ENCODE measurements at regions not wholly inside any gene's neighbourhood (a gene's known extent, or its start where the extent isn't known, plus 50 kb on each side); places are given as distances from the start of the nearest gene placed in this dataset.
"Not testable (repeated sequence)": the region's sequence is repeated elsewhere in the genome, so short reads cannot be mapped to it uniquely, and the experiment has no call there.

- DNase-seq (no peak), ATAC-seq (no peak)
- Mint-ChIP-seq H3K4me3 (no peak overlapping the region), H3K36me3 (ENCODE audit: low read depth) (no peaks in the 10 kb centered on the region), H3K27ac (no peak overlapping the region), H3K27me3 (ENCODE audit: low read depth) (peaks cover 2% of the 10 kb centered on the region), H3K9me3 (ENCODE audit: insufficient read depth) (no peaks in the 10 kb centered on the region), H3K4me1 (ENCODE audit: low read depth) (no peaks in the 10 kb centered on the region)
- ChIA-PET CTCF (no interaction called here), POLR2A (no interaction called here)
Measured at GRCh38 chr1:178645808-178646200, 79.2 kb upstream of the RALGPS2 start.

- no peak for ATAC-seq
- no peak overlapping the region for H3K4me3 Mint-ChIP-seq
- H3K27me3 Mint-ChIP-seq (ENCODE audit: low read depth): peaks cover 2% of the 10 kb centered on the region
- no peaks in the 10 kb centered on the region for H3K4me1 Mint-ChIP-seq (ENCODE audit: low read depth)
- no peaks in the 10 kb centered on the region for H3K36me3 Mint-ChIP-seq (ENCODE audit: low read depth)
- POLR2A ChIA-PET: no interaction called here
- CTCF ChIA-PET: no interaction called here
- no peaks in the 10 kb centered on the region for H3K9me3 Mint-ChIP-seq (ENCODE audit: insufficient read depth)
- DNase-seq: no peak
- no peak overlapping the region for H3K27ac Mint-ChIP-seq
Measured at GRCh38 chr1:178646821-178647220, 78.2 kb upstream of the RALGPS2 start.

GRCh38 chr1:178648151-178648550, 76.9 kb upstream of the RALGPS2 start:
- Mint-ChIP-seq H3K4me3 (no peak overlapping the region), H3K9me3 (ENCODE audit: insufficient read depth) (no peaks in the 10 kb centered on the region), H3K4me1 (ENCODE audit: low read depth) (no peaks in the 10 kb centered on the region), H3K27ac (no peak overlapping the region), H3K36me3 (ENCODE audit: low read depth) (no peaks in the 10 kb centered on the region), H3K27me3 (ENCODE audit: low read depth) (peaks cover 2% of the 10 kb centered on the region)
- ATAC-seq (no peak), DNase-seq (no peak)
- ChIA-PET POLR2A (no interaction called here), CTCF (no interaction called here)

GRCh38 chr1:178649582-178650350, 75.3 kb upstream of the RALGPS2 start:
- POLR2A ChIA-PET: no interaction called here
- no peak for DNase-seq
- H3K4me3 Mint-ChIP-seq: no peak overlapping the region
- H3K27me3 Mint-ChIP-seq (ENCODE audit: low read depth): peaks cover 2% of the 10 kb centered on the region
- H3K4me1 Mint-ChIP-seq (ENCODE audit: low read depth): no peaks in the 10 kb centered on the region
- H3K9me3 Mint-ChIP-seq (ENCODE audit: insufficient read depth): no peaks in the 10 kb centered on the region
- H3K36me3 Mint-ChIP-seq (ENCODE audit: low read depth): no peaks in the 10 kb centered on the region
- CTCF ChIA-PET: no interaction called here
- ATAC-seq: no peak
- H3K27ac Mint-ChIP-seq: no peak overlapping the region

- no peaks in the 10 kb centered on the region for H3K9me3 Mint-ChIP-seq (ENCODE audit: insufficient read depth)
- no peak overlapping the region for H3K27ac Mint-ChIP-seq
- POLR2A ChIA-PET: no interaction called here
- no peak for DNase-seq
- no peaks in the 10 kb centered on the region for H3K36me3 Mint-ChIP-seq (ENCODE audit: low read depth)
- ATAC-seq: no peak
- no peaks in the 10 kb centered on the region for H3K4me1 Mint-ChIP-seq (ENCODE audit: low read depth)
- no peak overlapping the region for H3K4me3 Mint-ChIP-seq
- CTCF ChIA-PET: no interaction called here
- H3K27me3 Mint-ChIP-seq (ENCODE audit: low read depth): peaks cover 5% of the 10 kb centered on the region
Measured at GRCh38 chr1:178650934-178651511, 74.0 kb upstream of the RALGPS2 start.

GRCh38 chr1:178651742-178652141, 73.3 kb upstream of the RALGPS2 start:
- peaks cover 5% of the 10 kb centered on the region for H3K27me3 Mint-ChIP-seq (ENCODE audit: low read depth)
- H3K9me3 Mint-ChIP-seq (ENCODE audit: insufficient read depth): no peaks in the 10 kb centered on the region
- no peaks in the 10 kb centered on the region for H3K36me3 Mint-ChIP-seq (ENCODE audit: low read depth)
- ATAC-seq: no peak
- CTCF ChIA-PET: no interaction called here
- DNase-seq: no peak
- H3K4me1 Mint-ChIP-seq (ENCODE audit: low read depth): no peaks in the 10 kb centered on the region
- no peak overlapping the region for H3K4me3 Mint-ChIP-seq
- POLR2A ChIA-PET: no interaction called here
- H3K27ac Mint-ChIP-seq: no peak overlapping the region

GRCh38 chr1:178652506-178653490, 72.2 kb upstream of the RALGPS2 start:
- CTCF ChIA-PET: no interaction called here
- H3K27ac Mint-ChIP-seq: no peak overlapping the region
- no peaks in the 10 kb centered on the region for H3K4me1 Mint-ChIP-seq (ENCODE audit: low read depth)
- no peaks in the 10 kb centered on the region for H3K9me3 Mint-ChIP-seq (ENCODE audit: insufficient read depth)
- H3K36me3 Mint-ChIP-seq (ENCODE audit: low read depth): no peaks in the 10 kb centered on the region
- no peak for DNase-seq
- peaks cover 5% of the 10 kb centered on the region for H3K27me3 Mint-ChIP-seq (ENCODE audit: low read depth)
- POLR2A ChIA-PET: interaction anchor here (0.5 kb wide), 1 partner anchor 120 kb away, joined by 4 read pairs; no protein-coding TSS in a partner anchor
- H3K4me3 Mint-ChIP-seq: no peak overlapping the region
- ATAC-seq: no peak

- H3K9me3 Mint-ChIP-seq (ENCODE audit: insufficient read depth): no peaks in the 10 kb centered on the region
- ChIA-PET POLR2A (no interaction called here), CTCF (no interaction called here)
Measured at GRCh38 chr1:178659789-178660208, 65.2 kb upstream of the RALGPS2 start.

GRCh38 chr1:178660461-178660860, 64.6 kb upstream of the RALGPS2 start:
- no peak for ATAC-seq
- H3K27me3 Mint-ChIP-seq (ENCODE audit: low read depth): peaks cover 7% of the 10 kb centered on the region
- CTCF ChIA-PET: no interaction called here
- H3K4me3 Mint-ChIP-seq: no peak overlapping the region
- H3K4me1 Mint-ChIP-seq (ENCODE audit: low read depth): no peaks in the 10 kb centered on the region
- no peak for DNase-seq
- no peaks in the 10 kb centered on the region for H3K9me3 Mint-ChIP-seq (ENCODE audit: insufficient read depth)
- no peaks in the 10 kb centered on the region for H3K36me3 Mint-ChIP-seq (ENCODE audit: low read depth)
- POLR2A ChIA-PET: no interaction called here
- no peak overlapping the region for H3K27ac Mint-ChIP-seq

More at GRCh38 chr1:178659789-178660208, 65.2 kb upstream of the RALGPS2 start:
- DNase-seq (no peak), ATAC-seq (no peak)
- Mint-ChIP-seq H3K4me3 (no peak overlapping the region), H3K4me1 (ENCODE audit: low read depth) (no peaks in the 10 kb centered on the region), H3K27me3 (ENCODE audit: low read depth) (peaks cover 6% of the 10 kb centered on the region), H3K36me3 (ENCODE audit: low read depth) (no peaks in the 10 kb centered on the region), H3K27ac (no peak overlapping the region)

GRCh38 chr1:178664278-178664677, 60.8 kb upstream of the RALGPS2 start:
- ATAC-seq (no peak), DNase-seq (no peak)
- Mint-ChIP-seq H3K4me1 (ENCODE audit: low read depth) (no peaks in the 10 kb centered on the region), H3K9me3 (ENCODE audit: insufficient read depth) (no peaks in the 10 kb centered on the region), H3K36me3 (ENCODE audit: low read depth) (no peaks in the 10 kb centered on the region), H3K4me3 (no peak overlapping the region), H3K27me3 (ENCODE audit: low read depth) (peaks cover 4% of the 10 kb centered on the region), H3K27ac (no peak overlapping the region)
- CTCF ChIA-PET: no interaction called here
- POLR2A ChIA-PET: no interaction called here

- Mint-ChIP-seq H3K9me3 (ENCODE audit: insufficient read depth) (no peaks in the 10 kb centered on the region), H3K27ac (no peak overlapping the region), H3K4me1 (ENCODE audit: low read depth) (no peaks in the 10 kb centered on the region)
Measured at GRCh38 chr1:178665579-178665978, 59.5 kb upstream of the RALGPS2 start.

GRCh38 chr1:178666891-178667290, 58.2 kb upstream of the RALGPS2 start:
- H3K4me1 Mint-ChIP-seq (ENCODE audit: low read depth); DNase-seq; ATAC-seq; H3K36me3 Mint-ChIP-seq (ENCODE audit: low read depth); H3K27me3 Mint-ChIP-seq (ENCODE audit: low read depth); POLR2A ChIA-PET; CTCF ChIA-PET; H3K27ac Mint-ChIP-seq; H3K4me3 Mint-ChIP-seq; H3K9me3 Mint-ChIP-seq (ENCODE audit: insufficient read depth): not testable (repeated sequence)

More at GRCh38 chr1:178665579-178665978, 59.5 kb upstream of the RALGPS2 start:
- no peak for DNase-seq
- peaks cover 4% of the 10 kb centered on the region for H3K27me3 Mint-ChIP-seq (ENCODE audit: low read depth)
- no peaks in the 10 kb centered on the region for H3K36me3 Mint-ChIP-seq (ENCODE audit: low read depth)
- POLR2A ChIA-PET: no interaction called here
- ATAC-seq: no peak
- no peak overlapping the region for H3K4me3 Mint-ChIP-seq
- CTCF ChIA-PET: interaction anchor here (0.6 to 1.4 kb wide), 2 partner anchors 78 to 132 kb away, joined by 3 to 4 read pairs; no protein-coding TSS in a partner anchor
